Head of caudate nucleus (tissue), 42 donors: ENCODE measurements at regions not wholly inside any gene's neighbourhood (a gene's known extent, or its start where the extent isn't known, plus 50 kb on each side); places are given as distances from the start of the nearest gene placed in this dataset.
A peak's percentile ranks its signal among the peaks of the same experiment; 100 is the strongest.

Experiments
- DNase-seq, 42 donors: peaks; one replicate each; pipeline versions ENCODE4 v3.0.0 to v3.0.0-alpha.2; 2020 to 2021; ENCODE audit warnings: mixed read lengths in 7 of 42
- intact Hi-C: fragments of 100-400 bp; cut with DNase I; formaldehyde crosslinking; loops from one replicate; pipeline ENCODE4 v1.15.0; 2022

DNA sequence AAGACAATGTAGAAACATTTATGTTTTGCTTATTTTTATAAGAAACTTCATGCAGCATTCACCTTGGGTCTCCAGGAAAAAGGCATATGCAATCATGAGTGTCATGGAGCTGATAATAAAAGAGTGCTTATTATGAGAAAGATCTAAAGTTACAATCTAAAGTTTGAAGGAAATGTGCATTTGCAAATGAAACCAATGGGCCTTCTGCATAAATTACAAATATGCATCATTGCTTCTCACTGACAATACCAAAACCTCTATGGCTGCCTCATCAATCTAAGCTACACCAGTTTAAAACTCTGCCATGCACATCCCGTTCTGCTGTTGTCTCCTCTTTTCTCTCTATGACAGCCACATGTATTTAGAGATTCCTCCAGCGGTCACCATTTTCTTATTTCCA lies 103.2 kb upstream of the ABI3BP start:
- no peak for DNase-seq
- intact Hi-C loops: no loop called here

DNA sequence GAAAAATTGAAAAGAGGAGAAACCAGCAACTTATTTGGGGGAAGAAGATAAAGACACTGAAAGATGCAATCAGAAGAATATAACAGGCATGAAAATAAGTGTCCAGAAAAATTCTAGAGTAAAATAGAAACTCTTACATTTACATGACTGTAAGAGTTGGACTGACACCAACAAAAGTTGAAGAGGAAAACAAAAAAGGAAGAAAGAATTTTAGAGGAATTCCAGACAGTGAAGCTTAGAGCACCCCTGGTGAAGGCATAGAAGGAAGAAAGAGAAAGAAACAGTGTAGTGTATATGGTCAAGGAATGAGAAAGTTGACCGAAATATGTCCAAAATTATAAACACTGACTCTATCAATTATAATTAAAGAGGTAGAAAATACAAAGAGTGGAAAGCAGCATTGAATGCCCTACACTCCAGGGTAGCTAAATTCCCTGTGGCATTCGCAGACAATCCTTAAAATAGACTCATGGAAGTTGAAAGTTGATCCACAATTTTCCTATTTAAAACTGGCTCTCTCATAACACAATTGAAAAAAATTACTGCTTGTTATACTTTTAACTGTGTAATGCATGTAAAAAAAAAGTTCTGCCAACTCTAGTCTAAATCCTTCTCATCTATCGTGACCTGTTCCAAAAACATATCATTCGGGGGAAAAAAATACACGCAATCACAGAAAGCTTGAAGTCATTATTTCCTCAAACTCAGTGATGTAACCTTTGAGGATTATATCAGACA lies 102.6 kb upstream of the ABI3BP start:
- intact Hi-C loops: no loop called here
- DNase-seq: no peak

DNA sequence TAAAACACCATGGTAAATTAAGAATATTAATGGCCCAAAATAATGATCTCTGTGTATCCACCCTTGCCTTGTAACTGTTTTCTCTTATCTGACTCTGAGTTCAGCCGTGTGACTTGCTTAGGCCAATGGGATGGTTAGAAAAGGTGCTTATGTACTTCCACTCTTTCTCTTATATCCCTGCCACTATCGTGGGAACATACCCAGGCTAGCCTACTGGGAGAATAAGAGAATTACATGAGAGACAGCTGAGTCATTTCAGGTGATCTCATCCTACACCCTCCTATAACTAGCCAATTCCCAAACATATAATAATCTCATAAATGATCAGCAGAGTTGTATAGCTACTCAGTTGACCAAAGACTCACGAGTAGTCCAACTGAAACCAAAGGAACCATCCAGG lies 98.3 kb upstream of the ABI3BP start:
- no peak for DNase-seq
- intact Hi-C loops: no loop called here

DNA sequence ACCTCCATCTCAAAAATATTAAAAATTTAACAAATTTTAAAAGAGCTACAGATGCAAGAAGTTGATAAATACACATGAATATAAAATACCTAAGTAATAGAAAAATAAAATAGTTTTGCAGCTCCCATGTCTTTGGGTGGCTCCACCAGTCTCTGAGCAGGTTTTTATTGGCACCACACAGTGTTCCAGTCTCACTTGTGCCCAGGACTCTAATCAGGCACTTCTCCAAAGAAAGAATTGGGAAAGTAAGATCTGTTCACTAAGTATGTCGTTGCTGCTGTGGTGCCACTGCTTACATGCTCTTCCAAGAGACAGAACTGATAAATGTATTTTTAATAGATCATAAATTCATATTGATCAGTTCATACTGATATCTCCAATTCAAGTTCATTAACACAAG lies 92.5 kb upstream of the ABI3BP start:
- no peak for DNase-seq
- intact Hi-C loops: no loop called here

DNA sequence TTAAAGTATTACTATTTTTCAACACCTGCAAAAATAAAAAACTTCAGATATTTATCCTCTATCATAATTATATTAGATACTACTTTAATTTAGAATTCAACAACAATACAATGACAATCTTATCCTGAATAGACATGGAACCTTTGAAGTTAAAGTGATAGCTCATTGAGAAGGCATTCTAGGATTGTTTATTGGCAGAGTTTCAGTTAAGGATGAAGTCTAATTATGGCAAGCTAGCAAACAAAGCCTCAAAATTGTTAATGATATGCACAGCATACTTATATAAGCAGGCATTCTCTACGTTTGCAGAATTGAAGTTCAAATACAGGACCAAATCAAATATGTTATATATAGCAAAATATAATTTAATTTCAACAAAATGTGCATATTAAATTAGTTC lies 91.2 kb upstream of the ABI3BP start:
- DNase-seq: no peak
- intact Hi-C loops: no loop called here

DNA sequence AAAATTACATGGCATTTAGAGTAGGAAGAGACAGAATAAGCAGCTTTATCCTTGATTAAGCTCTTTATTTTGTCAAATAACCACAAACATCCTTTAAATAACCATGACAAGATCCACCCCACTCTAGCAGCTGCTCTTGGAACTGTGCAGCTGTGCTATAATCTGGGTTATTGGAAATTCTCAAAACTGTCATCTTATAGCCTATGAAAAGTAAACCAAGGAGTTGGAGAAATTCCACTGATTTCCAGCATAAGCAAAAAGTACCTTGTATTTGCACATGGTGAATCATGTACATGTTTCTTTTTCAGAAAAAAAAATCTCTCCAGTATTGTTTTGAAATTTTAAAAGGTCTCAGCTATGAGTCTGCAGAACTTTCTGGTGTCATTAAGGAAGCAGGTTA lies 88.8 kb upstream of the ABI3BP start:
- intact Hi-C loops: no loop called here
- DNase-seq: no peak

DNA sequence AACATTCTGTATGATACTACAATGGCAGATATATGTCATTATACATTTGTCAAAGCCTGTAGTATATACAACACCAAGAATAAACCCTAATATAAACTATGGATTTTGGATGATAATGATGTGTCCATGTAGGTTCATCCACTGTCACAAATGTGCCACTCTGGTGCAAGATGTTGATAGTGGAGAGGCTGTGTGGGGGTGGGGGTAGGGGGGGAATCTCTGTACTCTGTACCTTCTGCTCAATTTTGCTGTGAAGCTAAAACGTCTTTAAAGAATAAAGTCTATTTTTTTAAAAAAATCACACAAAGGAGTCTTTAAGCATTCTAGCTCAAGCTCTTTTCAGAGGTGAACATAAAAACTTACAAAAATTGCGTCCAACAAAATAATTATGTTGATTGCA lies 88.2 kb upstream of the ABI3BP start:
- no peak for DNase-seq
- intact Hi-C loops: no loop called here

DNA sequence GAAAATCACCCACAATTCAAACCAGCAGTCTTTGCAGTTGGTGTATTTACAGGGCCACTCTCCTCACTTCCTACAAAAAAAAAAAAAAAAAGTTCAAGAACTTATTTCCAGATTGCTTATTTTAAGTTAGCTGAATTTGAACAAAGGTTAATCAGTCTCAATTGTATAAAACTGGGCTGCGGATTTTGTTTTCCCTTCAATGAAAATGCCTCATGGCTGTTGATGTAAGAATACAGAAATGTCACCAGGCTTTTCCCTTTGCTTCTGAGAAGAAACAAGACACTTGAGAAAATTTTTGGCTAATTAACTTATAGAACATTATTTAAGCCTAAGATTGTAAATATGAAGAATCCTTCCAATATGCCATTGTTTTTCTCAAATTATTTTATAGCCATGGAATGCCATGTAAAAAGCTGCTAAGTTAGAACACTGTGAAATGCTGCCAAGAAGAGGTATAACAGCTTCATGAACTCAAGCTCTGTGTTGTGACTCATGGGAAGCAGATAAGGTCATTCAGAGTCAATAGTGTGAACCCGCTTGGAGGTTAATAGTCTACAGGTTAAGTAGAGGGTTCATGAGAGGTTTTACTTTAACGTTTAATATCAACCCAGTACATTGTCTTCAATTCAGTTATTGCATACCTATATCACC lies 84.3 kb upstream of the ABI3BP start:
- peak in 1 of 42 donors; percentile 12 for DNase-seq
- intact Hi-C loops: no loop called here

DNA sequence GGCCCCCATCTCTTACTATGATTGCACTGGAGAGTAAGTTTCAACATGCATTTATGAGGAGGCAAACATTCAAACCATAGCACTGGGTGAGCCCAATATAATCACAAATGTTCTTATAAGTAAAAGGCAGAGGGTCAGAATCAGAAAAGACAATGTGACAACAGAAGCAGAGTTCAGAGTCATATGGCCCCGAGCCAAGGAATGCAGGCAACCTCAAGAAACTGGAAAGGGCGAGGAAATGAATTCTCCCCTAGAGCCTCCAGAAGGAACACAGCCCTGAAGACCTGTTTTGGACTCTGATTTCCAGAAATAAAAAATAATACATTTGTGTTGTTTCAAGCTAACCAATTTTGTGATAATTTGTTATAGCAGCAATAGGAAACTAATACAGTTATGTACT lies 81.3 kb upstream of the ABI3BP start:
- DNase-seq: no peak
- intact Hi-C loops: no loop called here

DNA sequence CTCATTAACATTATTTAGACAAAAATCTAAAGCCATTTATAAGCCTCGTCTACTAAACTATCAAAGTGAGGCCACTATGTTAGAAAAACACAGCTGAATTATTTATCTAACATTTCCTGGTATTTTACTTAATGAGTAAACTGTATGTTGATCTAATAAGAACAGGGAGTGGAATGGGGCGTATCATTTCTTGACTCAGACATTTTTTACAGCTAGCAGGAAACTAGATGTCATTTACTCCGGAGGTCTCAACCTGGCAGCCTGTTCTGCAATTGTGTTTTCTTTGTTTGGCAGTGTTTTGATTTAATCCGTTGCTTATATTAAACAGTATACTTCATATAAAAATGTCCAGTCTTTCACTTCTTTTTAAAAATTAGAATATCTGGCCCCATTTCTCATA lies 79.1 kb upstream of the ABI3BP start:
- no peak for DNase-seq
- intact Hi-C loops: no loop called here

DNA sequence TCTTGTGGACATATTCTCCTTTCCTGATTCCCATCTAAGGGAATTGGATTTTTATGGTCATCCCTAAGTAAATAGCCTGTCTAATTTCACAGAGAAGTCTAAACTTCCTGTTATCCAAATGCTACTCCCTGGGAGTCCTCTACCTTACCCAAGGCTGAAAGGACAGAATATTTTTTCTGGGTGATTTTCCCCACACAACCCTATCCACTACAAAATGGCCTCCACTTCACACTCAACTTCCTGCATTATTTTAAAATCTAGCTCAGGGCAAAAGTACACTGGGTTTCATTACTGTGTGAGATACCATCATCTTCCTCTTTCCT lies 77.5 kb upstream of the ABI3BP start:
- DNase-seq: no peak
- intact Hi-C loops: no loop called here

DNA sequence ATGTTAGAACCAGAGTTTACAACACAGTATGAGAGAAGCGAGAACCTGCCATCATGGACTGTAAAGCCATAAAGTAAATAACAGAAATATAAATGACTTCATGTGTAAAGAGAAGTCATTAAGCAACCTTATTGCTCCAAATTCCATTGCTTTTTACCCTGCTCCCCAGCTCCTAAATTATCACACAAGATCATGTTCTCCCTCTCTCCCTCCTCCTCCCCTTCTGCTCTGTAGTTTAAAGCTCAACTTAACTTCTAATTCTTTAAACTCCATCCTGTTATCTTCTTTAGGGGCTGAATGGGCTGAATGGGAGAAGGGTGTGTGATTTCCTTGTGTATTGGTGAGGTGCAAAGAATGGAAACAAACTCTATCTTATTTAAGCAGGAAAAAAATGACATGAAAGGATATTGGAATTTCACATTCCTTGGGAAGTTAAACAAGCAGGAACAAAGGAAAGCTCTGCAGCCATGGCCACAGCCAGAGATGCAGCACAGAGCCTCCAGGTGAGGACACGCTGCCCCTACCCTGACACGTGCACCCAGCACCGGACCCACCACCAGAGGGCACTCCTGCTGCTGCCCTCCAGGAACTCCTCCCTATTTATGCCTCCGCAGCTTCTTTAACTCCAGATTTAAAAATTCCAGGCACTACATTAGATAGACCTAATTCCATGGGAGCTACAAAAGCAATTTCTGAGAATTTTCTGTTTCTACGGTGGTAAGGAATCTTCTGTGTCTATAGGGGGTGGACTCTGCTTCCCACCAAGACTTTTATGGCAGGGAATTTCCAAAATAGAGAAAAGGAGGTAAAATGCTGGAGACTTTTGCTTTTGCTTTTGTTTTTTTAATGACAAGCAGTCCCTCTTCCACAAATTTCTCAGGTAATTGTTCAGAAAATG lies 76.9 kb upstream of the ABI3BP start:
- peak in 31 of 42 donors; percentile 4 to 60 (median 25) for DNase-seq
- intact Hi-C loops: no loop called here

DNA sequence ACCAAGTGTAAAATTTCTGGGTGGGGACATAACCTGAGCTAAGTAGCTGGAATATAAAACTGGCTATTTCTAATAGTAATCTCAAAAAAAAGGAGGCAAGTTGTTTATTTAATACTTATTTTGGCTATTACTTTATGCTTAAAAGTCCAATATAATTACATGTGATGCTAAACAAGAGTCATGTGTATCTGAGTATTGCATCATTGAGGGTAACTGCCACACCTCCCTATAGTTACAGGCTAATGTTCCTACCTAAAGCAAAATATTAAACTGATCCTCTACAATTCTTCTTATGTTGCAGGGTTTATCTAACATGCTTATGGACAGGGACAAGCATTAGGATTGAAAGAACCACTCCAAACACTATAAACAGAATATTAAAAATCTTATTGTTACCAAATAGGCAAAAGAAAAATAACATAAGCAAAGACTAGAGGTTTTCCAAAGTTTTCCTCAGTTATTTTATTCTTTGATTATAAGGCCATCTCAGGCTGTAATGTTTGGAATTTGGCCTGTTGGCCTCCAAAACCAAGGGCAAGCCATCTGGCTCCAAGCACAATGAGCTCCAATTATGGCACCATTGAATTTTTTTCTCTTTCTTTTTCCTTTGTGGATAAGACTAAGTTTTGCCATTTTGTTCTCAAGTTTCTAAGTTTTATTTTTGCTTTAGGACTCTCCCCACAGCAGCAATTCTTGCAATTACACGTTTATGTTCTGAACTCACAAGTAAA lies 75.8 kb upstream of the ABI3BP start:
- DNase-seq: no peak
- intact Hi-C loops: no loop called here

DNA sequence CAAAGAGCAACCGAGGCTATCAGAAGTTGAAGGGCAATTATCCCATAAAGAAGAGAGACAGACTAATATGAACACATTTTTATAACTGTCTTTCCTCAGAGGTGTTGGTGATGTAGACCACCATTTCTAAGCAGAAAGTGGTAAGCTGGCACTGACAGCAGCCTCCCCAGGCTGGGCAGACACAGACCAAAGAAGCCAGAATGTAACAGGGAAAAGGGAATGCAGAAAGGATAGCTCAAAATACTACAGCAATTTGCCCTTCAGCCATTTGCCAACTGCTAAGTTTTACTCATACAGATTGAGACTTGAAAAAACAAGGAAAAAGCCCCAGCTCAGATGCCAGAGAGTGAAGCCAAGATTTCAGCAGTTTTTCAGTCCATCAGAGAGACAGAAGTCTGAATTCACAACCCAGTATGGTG lies 73.5 kb upstream of the ABI3BP start:
- DNase-seq: peak in 2 of 42 donors; percentile 2 to 36
- intact Hi-C loops: no loop called here

DNA sequence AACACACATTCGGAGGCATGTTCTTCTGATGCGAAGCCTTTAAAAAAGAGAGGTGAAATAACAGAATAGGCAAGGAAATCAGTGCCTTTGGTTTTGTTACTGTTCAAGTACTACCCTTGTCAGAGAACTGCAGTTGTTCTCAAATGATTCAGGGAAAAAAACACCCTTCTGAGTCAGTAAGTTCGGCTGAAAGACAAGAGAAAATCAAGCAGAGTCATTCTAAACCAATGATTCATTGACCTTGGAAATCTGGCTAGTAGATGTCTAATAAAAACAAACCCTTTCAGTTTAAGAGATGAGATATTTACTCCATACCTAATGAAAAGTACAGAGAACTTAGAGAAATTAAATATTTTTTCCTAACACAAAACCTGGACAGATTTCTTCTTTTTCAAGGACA lies 72.7 kb upstream of the ABI3BP start:
- intact Hi-C loops: no loop called here
- DNase-seq: no peak

DNA sequence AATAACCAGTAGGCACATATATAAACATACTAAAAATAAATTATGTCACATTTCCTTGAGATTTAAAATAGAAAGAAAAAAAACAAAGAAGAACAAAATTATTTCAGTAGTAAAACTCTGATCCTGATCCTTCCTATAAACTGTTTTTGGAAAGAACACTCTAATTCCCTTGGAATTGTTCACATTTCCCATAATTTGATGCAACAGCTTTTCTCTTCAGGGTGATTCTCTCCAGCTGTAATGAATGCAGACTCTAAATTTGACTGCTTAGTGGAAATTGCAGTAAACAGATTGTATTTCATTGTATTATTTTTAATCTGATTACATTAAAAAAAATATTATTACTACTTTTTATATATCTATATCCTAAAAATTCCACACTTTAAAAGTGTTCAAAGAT lies 70.2 kb upstream of the ABI3BP start:
- intact Hi-C loops: no loop called here
- DNase-seq: no peak

DNA sequence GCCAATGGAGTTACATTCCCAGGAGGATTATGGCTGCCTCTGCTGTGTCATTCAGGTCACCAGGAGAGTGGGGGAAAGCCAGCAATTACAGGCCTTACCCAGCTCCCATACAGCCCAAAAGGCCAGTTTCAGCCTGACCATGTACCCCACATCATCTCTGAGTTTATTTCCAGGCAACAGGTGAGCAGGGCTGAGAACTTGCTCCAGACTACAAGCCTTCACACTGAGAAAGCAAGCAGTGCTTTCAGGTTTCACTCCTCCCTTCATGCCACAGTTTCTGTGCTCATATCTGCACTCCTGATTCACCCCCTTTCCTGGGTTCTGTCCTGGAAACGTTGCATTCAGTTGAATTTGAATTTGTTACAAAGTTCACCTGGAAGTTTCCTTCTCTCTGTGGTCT lies 68.1 kb upstream of the ABI3BP start:
- intact Hi-C loops: no loop called here

DNA sequence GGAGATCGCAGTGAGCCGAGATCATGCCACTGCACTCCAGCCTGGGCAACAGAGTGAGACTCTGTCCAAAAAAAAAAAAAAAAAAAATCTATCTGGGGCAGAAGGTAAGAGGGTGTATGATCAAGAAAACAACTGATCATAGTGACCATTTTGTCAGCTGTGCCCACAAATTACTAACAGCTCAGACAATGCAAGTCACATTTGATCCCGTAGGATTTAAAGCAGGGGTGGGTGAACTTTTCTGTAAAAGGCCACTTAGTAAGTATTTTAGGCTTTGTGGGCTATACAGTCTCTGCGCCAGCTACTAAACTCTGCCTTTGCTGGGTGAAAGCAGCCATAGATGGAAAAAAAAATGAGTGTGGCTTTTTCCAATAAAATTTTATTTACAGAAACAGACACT lies 57.6 kb upstream of the ABI3BP start:
- intact Hi-C loops: no loop called here
- DNase-seq: no peak

More for the DNA sequence above, 68.1 kb upstream of the ABI3BP start:
- DNase-seq: no peak

DNA sequence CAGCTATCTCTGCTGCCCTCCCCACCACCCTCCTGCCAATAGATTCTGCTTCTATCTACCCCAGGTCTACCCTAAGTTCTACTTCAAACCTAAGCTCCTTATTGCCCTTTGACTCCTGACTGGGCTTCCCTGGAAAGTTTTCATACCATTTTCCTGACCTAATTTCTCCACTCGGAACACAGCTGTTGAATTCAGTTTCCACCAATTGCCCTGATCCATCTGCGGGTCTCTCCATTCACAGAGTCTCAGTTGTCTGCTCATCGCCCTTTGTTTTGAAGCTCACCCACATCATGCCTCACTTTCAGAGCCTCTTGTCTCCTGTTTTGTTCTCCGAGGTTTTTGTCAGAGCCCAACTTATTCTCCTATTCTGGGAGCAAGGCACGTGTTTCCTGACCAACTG lies 56.8 kb upstream of the ABI3BP start:
- intact Hi-C loops: no loop called here
- DNase-seq: no peak

DNA sequence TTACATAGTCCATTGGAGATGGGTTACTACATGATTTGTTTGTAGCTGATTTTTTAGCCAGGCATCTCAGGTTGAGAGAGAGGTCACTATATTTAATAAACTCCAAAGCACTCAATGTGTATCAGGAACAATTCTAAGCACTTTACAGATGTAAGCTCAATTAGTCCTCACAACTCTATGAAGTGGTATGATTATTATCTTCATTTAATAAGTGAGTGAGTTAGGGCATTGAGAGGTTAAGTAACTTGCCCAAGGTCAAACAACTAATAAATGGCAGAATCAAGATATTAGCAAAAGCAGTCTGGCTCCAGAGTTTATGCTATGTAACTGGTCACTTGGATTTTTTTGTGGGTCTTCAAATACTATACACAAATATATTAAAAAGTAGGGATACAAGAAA lies 56.3 kb upstream of the ABI3BP start:
- intact Hi-C loops: no loop called here
- DNase-seq: no peak
